ENCODE measurements at regions not wholly inside any gene's neighbourhood (a gene's known extent, or its start where the extent isn't known, plus 50 kb on each side); places are given as distances from the start of the nearest gene placed in this dataset.

DNA sequence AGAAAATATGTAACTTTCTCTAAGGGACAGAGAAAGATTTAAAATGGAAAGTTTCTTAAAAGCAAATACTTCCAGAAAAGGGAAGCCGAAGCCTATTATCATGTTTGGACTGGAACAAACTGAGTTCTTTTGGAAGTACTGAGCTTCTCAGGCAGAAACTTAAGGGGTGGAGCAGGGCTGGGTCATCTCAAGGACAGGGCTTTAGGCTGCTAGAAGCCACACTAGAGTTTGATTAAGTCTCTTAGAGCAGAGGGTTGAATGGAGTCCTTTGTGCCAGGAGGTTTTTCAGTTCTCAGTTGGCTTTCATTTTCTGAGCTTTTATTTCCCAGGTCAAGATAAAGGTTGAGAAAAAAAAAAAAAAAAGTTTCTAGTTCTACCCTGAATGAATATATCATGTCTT is 432.7 kb downstream of the SLITRK5 start:
- DNase-seq: no peak

DNA sequence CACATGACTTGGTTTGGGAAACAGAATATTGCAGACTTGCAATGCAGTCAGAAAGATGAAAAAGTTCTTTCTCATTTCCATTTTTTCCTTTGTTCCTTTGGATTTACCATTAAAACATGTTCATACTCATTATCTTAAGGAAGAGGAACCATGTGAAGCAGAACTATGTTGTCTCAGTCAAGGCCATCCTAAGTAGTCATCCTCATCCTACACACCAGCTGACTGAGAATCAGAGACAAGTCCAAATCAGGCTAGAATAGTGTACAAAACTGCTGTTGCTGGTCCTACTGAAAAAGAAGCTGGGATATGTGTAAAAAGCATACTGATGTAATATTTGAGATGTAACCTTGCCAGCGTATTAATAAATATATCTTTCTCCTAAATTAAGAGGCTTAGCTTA is 433.4 kb downstream of the SLITRK5 start:
- DNase-seq: no peak

DNA sequence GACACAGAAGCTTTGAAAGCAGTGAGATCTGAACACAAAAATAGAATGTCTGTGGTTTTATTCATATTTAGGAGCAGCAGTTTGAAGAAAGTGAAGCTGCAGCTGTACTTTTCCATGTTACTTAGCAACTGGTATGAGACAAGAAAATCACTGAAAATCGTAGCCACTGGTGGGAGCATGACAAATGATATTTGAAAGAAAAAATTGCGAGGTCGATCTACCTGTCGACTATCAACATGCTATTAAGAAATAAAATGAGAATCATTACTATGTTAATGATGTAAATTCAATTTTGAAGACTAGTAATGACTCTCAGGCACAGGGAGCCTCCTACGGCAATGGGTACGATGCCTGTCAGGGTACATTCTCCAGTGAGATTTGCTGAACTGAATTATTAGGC is 436.4 kb downstream of the SLITRK5 start:
- DNase-seq: no peak

DNA sequence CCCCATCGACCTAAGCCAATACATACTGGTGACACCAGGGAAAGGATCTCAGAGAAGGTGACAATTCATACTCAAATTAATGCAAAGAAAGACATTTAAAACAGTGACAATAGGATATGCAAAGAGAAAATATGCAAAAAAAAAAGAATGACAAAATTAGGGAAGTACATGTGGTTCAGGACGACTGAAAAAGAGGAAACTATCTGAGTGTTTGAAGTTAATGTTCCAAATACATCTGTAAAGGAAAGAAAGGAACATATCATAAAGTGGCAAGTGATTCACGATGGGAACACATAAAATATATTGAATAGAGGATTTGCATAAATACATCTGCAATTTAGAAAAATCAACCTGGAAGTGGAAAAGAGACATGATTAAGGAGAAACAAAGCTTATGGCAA is 441.4 kb downstream of the SLITRK5 start:
- DNase-seq: no peak

DNA sequence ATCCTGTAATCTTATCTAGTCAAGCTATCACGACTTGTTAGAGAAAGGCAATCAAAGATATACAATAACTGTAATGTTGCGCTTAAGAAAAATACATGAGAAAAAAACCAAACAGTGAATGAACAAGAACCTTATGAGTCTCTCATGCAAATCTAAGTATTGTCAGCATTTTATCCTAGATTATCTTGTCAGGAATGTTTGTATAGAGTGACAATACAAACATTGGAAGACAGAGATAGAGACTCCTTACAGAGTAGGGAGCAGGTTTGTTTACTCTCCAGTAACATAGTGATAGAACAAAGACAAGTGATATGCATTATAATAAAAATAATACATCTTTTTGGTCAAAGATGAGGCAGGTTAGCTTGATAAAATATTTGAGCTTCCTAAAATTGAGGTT is 444.8 kb downstream of the SLITRK5 start:
- DNase-seq: peak; percentile 20

DNA sequence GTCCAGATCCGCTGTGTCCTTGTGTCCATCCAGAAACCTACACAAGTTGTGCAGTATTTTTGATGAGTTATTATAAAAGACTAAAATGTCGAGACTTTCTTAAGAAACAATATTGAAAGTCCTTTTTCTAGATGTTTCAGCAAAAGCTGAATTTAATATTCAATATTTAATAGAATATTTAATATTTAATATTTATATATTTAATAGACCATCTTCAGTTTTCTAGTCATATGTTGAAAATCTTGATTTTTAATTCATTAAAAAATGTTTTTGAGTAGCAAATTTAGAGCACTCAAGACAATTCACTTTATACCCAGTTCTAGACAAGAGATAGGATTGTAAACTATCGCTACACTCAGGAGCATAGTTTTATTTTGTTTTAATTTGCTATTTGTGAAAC is 447.8 kb downstream of the SLITRK5 start:
- no peak for DNase-seq

DNA sequence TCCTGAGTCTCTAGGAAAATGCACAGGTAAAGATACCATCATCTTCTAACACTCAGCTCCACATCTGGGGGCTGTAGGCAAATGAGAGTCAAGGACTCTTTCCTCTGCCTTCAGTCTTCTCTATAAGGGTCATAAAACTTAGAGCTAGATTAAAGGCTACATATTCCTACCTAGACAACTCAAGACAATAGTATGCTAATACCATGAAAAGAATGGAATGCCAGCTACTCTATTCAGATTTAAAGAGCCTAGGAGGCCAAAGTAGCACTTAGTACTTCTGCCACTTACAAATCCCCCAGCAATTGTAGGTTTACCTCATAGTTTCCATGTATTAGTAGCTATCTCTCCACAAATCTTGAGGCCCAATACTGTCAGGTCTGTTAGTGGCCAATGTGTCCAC is 453.0 kb downstream of the SLITRK5 start:
- DNase-seq: no peak

DNA sequence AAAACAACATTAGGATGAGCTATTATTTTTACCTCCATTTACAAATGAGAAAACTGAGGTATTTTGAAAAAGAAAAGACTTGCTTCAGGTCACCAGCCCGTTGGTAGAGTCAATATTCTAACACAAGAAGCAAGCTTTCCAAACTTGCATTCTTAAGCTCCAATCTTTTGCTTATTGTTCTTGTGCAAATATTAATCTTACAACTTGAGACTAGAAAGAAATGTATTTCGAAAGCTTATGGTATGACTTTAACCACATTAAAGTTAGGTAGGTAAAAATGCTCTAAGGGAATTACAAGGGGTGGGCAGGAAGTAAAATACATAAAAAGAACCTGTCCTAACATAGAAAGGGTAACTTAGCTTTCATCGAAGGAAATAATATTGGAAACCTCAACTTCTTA is 453.9 kb downstream of the SLITRK5 start:
- no peak for DNase-seq

DNA sequence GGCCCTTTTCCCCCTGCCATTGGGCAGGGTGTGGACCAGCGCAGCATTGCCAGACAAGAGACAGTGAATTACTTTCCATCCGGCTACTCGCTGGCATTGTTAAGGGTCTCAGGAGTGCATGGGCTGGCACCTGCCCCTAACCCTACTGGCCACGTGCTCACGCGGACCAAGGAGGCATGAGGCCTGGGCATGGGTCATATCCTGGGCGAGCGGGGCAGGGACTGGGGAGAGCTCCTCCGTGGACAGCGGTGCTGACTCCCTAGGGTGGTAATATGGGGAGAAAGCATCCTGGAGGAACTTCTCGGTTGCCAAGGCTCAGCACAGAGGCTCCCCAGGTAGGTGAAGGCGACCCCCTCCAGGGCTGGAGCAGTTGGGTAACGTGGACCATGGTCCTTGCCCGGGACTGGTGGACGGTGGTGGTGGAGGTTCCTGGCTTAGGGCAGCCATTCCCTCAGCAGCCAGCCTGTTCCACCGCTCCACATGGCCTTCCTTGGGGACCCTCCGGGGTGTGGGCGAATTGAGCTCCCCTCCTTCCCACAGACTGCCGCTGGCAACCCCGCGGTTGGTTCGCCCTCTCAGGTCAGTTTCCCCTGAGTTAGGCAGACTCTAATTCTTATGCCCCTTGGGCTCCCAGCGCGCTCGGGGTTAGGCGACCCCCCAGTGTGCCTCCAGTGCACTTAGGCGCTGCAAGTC is 465.1 kb downstream of the SLITRK5 start:
- DNase-seq: no peak

DNA sequence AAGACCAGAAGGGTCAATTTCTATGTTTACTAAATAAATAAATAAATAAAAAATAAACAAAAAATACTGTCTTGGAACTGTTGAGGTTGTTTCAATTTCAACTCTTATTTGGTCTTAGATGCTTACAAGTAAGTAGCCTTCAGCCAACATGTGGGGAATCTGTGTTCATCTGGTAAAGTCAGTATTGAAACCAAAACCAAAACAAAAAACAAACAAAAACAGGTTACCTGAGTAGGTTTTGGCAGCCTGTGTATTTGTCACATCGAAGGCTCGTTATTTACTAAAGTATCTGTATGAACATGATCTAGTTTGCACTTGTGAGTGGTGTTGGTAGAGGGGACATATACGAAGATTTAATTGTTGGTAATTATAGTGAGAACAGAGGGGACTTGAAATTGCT is 471.5 kb downstream of the SLITRK5 start:
- no peak for DNase-seq

DNA sequence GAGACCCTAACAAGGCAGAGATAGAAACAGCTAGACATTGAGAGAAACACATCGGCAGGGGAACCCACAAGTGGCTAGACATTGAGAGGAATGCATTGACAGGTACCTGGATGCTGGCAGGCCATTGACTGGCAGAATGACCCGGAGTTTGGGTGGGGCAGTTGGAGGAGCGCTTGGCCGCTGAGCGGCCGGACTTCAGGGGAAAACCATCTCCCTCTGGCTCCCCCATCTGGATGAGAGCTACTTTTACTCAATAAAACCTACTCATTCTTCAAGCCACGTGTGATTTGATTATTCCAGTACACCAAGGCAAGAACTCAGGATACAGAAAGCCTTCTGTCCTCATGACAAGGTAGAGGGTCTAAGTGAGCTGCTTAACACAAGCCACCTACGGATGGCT is 473.4 kb downstream of the SLITRK5 start:
- peak; percentile 29 for DNase-seq

DNA sequence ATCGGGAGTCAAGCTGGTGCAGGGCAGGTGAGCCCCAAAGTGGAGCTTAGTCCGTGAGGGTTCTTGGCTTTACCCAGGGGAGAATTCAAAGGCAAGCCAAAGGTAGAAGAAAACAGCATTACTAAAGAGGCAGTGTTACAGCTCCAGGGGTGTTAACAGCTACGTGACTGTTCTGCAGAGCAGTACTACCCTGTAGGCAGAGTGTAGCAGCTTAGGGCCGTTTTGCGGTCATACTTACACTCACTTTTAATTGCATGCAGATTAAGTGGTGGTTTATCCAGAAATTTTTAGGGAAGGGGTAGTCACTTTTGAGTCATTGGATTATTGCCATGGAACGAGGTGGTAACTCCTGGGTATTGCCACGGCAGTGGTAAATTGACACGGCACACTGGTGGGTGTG is 482.2 kb downstream of the SLITRK5 start:
- DNase-seq: no peak

DNA sequence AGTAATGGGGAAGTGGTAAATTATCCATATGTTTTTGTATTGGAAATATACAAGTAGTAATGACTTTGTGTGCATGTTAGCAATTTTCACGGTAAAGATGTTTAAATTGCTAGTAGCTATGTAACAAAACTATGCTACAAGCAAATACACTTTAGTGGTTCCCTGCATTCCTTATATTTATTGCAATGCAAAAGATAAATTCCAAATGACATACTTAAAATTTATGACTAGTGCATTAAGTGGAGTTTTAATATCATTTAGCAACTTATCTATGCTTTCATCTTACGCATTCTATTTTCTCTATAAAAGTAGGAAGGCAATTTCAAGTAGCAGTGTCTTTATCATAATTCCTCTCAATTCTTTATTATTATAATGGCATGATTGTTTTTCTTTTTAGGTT is 482.8 kb downstream of the SLITRK5 start:
- no peak for DNase-seq

DNA sequence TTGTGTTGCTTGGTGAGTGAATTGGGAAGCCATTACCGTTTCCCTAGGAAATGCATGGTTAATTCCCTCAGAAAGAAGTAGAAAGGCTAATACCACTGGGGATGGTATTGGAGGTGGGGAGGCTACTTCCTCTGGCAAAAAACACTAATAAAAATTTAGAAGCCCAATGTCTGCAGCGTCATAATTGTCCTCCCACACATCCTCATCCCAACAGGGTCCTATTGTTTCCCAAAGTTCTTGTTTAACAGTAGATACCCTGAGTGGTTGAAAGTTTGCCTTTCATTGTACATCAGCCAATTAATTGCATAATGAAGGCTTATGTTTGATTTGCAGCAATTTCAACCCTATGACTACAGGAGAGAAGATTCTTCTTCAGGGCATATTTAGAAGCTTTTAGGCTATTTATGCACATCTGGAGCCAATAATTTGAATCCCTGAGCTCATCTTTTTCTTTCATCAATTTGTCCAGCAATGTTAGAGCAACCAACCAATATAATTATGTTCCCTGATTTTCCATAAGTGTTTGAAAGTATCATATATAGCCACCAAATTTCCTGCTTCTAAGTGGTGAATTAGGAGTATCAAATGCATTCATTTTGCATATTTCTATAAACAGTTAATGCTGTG is 491.0 kb downstream of the SLITRK5 start:
- no peak for DNase-seq

DNA sequence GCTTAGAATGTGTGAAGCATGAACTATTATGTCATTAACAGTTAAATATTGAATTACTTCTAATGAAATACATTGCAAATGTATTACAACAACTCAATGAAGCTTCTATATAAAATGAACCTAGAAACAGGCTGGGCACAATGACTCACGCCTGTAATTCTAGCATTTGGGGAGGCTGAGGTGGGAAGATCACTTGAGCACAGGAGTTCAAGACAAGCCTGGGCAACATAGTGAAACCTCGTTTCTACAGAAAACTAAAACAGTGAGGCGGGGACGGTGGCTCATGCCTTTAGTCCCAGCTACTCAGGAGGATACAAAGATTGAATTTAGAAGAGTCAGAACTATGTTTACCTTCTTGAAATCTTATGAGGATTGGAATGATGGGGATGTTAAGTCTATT is 505.1 kb downstream of the SLITRK5 start:
- no peak for DNase-seq

DNA sequence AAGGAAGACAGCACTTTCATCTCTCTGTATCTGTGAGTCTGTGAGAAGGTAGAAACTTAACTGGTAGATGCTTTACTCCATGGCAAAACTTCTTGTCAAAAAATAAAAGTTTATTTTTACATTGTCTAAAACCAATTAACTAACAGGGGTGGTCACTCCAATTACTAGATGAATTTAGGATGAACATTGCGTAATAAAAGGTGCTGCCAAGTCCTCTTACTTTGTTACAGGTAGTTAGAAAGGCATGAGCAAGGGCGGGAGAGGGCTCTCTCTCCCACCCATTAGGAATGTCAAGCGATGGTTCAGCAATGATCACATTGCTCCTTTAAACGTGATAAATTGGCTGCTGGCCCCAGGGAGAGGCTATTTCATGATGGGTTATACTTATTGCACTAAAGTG is 512.3 kb downstream of the SLITRK5 start:
- no peak for DNase-seq

DNA sequence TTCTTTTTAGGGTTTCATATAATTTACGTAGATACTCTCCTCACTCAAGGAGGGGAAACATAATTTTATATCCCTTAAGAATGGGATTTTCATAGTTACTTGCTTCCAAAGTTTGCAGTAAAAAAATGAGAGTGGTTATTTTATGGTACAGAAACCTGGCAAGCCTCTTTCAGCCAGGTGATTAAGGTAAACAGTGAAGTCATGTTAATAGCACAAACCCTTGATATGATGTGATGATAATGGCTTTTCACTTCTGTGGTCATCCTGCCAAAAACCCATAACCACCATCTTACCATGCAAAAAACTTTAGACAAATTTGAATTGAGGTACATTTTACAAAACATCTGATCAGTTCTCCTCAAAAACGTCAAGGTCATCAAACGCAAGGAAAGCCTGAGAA is 517.8 kb downstream of the SLITRK5 start:
- DNase-seq: no peak

DNA sequence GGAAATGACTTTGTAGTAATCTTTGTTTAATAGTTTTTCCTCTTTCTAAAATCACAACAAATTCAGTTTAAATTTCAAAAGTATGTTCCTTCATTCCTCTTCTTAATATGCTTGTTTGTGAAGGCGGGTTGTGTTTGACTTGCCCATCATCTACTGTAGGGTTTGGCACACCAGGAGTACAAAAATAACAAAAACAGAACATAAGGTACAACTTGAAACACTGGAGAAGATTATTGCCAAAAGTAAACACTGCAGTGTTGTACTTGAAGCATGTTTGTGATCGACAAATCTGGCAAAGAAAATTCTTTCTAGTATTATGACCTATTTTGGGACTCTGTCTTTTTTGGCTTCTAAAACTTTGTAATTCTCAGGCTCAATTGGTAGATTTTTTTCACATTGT is 518.6 kb downstream of the SLITRK5 start:
- DNase-seq: no peak

DNA sequence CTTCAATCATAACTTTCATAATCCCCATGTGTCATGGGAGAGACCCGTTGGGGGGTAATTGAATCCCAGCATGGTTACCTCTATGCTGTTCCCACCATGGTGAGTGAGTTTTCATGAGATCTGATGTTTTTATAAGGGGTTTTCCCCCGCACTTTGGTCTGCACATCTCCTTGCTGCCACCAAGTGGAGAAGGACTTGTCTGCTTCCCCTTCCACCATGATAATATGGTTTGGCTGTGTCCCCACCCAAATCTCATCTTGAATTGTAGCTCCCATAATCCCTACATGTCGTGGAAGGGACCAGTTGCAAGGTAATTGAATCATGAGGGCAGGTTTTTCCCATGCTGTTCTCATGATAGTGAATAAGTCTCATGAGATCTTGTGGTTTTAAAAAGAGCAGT is 524.9 kb downstream of the SLITRK5 start:
- no peak for DNase-seq

DNA sequence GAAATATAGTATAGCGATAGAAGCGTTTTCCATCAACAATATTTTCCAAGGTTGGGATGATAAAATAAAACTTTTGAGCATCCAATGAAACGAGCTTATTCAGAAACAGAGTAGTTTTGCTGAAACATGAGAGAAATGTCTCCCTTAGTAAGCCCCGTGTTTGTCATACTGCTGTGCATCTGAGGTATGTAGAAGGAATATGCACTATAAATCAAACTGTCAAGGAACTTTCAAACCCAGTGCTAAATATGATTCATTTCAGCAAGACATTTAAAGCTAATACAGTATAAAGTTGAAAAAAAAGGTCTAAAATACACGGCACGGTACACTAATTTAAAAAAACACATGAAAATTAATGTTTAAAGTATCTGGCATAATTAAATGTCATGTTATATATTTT is 546.2 kb downstream of the SLITRK5 start:
- DNase-seq: no peak

DNA sequence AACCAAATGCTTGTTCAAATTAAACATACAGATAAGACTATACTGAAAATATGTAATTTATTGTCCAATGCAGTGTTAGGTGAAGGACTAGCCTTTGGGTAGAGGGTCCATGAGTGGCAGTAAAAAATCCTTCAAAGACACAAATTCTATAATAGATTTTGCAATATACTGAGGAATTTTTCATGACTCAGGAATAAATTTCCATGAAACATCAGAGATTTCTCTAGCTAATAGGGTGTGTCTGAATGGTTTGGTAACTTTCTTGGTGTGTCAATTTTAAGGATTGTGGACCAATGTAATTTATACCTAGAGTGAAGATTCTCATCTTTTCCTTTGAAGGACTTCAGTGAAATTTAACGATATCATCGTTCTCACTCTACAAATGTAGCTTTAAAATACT is 546.7 kb downstream of the SLITRK5 start:
- DNase-seq: no peak

DNA sequence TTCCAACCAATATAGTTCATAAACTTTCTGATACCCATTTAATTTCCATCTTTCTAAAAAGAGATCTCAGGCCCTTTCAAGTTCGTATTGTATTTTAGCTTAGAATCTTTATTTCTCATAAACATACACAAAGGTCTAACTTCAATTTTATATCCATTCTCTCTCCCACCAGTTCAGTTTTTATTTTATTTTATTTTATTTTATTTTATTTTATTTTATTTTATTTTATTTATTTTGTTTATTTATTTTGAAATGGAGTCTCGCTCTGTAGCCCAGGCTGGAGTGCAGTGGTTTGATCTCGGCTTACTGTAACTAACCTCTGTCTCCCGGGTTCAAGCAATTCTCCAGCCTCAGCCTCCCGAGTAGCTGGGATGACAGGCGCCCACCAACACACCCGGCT is 552.8 kb downstream of the SLITRK5 start:
- no peak for DNase-seq

DNA sequence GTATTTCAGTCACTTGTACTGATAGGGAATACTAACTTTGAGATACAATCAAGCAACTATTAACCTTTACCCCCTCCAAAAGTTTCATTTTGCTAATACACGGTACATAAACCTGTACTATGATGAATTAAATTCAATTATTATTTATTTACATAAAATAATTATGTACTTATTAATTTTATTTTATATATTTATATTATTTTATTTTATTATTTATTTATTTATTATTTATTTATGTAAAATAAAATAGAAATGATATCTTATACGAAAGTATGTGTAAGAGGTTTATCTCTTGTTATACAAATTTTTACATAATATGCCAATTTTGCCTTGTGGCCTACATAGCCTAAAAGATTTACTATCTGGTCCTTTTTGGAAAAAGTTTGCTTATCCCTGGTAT is 564.3 kb downstream of the SLITRK5 start:
- DNase-seq: no peak

DNA sequence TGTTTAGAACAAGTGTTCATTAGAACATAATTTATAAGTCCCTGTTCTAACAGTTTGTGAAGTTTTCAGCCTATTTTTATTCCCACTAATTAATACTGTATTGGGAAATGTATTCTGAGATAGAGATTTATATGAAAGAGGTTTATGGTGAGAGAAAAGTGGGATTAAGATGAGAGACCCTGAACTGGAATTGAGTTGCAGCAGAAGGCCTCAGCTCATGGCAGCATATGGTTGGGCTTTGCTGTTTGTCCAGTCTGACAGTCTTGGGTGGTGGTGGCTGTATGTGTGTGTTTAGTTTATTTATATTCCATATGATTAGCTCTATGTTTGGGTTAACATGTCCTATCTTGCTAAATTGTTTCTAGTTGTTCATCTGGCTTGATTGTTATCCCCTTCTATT is 575.1 kb downstream of the SLITRK5 start:
- DNase-seq: peak; percentile 42

DNA sequence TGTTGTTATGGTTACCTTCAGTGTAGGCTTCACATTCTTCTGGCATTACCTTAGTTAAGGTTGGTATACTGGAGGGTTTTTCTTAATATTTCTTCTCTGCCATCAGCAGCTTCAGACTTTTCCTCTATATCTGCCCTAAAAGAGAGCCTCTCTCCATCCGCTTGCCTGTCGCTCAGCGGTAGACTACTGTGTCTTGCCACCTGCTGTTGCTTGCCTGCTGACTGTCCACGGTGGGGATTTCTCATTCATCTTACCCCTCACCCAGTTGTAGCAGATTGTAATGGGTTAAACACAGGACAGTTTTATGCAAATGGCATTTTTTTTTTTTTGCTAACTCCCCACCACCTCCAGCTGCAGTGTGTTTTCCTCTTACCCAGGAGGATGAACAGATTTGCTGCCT is 577.2 kb downstream of the SLITRK5 start:
- peak; percentile 79 for DNase-seq

Measured in NCI-H146 (cell line).